CD4-positive, alpha-beta T cell treated with Interleukin-4 for 1 hour (primary cell): ENCODE measurements at regions not wholly inside any gene's neighbourhood (a gene's known extent, or its start where the extent isn't known, plus 50 kb on each side); places are given as distances from the start of the nearest gene placed in this dataset.
"Not testable (repeated sequence)": the region's sequence is repeated elsewhere in the genome, so short reads cannot be mapped to it uniquely, and the experiment has no call there.

Source experiments
- DNase-seq, 2 donors: peaks; one replicate each; pipeline ENCODE4 v3.0.0-alpha.2; 2020 to 2022

GRCh38 chr21:17386498-17386897 lies 126.3 kb upstream of the CXADR start:
- DNase-seq = no peak

- peak in 1 of 2 donors; percentile 68 for DNase-seq
Measured at GRCh38 chr21:17387030-17387617, 125.7 kb upstream of the CXADR start.

DNA sequence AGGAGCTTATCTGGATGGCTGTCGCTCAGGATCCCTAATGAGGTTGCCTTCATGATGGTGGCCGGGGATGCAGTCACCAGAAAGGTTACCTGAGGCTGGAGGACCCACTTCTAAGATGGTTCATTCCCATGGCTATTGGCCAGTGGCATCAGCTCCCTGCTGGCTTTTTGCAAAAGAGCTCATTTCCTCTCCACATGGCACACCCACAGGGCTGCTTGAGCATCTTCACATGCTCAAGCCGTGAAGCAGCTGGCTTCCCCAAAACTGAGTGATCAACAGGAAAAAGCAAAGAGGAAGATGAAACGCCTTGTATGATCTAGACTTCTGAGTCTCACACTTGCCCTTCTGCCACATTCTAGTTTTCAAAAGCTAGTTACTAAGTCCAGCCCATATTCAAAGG lies 124.6 kb upstream of the CXADR start:
- DNase-seq = no peak

- DNase-seq = no peak
Measured at GRCh38 chr21:17389311-17389710, 123.5 kb upstream of the CXADR start.

- no peak for DNase-seq
Measured at GRCh38 chr21:17390569-17390968, 122.3 kb upstream of the CXADR start.

- no peak for DNase-seq
Measured at GRCh38 chr21:17391811-17392340, 121.0 kb upstream of the CXADR start.

GRCh38 chr21:17393413-17393812 lies 119.4 kb upstream of the CXADR start:
- DNase-seq = no peak

GRCh38 chr21:17396948-17397347 lies 115.9 kb upstream of the CXADR start:
- DNase-seq = no peak

DNA sequence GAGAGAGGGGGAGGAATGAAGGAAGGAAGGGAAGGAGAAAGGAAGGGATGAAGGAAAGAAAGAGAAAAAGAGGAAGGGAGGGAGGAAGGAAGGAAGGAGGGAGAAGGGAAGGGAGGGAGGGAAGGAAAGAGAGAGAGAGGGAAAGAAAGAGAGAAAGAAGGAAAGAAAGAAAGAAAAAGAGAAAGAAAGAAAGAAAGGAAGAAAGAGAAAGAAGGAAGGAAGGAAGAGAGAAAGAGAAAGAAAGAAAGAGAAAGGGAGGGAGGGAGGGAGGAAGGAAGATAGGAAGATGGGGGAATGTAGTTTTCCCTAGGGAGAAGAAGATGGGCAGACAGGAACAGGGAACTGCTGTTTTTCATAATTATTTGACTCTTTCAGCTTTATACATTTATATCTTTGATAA lies 115.1 kb upstream of the CXADR start:
- no peak for DNase-seq

DNA sequence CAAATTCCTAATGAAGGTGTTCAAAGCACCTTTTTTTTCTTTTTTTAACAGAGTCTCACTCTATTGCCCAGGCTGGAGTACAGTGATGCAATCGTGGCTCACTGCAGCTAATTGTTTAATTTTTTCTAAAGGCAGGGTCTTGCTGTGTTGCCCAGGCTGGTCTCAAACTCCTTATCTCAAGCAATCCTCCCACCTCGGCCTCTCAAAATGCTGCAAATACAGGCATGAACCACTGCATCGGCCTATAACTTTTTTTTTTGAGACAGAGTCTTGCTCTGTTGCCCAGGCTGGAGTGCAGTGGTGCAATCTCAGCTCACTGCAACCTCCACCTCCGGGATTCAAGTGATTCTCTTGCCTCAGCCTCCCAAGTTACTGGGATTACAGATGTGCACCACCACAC lies 113.9 kb upstream of the CXADR start:
- DNase-seq = not testable (repeated sequence)

GRCh38 chr21:17402937-17403336 lies 109.9 kb upstream of the CXADR start:
- no peak for DNase-seq

GRCh38 chr21:17406202-17406601 lies 106.6 kb upstream of the CXADR start:
- no peak for DNase-seq

DNA sequence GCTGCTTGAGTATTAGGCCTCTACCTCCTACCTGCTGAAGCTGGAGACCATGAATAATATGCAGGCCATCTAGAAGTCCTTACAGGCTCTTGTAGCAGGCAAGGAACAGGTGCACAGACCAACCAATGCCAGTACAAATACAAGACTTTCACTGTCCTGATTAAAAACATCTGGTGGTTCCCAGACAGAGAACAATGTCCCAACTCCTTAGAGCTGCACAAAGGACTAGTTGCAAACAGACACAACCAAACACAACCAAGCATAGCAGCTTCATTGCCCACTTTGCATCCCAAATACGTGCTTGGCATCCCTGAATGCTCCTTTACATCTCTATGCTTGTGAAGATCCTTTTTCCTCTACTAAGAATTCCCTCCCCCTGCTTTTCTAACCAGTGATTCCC lies 98.1 kb upstream of the CXADR start:
- no peak for DNase-seq

GRCh38 chr21:17416139-17416538 lies 96.7 kb upstream of the CXADR start:
- no peak for DNase-seq

- DNase-seq = no peak
Measured at GRCh38 chr21:17422931-17423330, 89.9 kb upstream of the CXADR start.

GRCh38 chr21:17427157-17427556 lies 85.7 kb upstream of the CXADR start:
- DNase-seq = no peak

GRCh38 chr21:17427831-17428483 lies 84.9 kb upstream of the CXADR start:
- DNase-seq = no peak

DNA sequence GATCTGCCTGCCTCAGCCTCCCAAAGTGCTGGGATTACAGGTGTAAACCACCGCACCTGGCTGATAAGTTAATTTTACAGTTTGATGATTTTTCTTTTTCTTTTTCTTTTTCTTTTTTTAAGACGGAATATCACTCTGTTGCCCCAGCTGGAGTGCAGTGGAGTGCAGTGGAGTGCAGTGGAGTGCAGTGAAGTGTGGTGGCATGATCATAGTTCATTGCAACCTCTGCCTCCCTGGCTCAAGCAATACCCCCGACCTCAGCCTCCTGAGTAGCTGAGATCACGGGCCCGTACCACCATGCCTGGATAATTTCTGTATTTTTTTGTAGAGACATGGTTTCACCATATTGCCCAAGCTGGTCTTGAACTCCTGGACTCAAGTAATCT lies 84.4 kb upstream of the CXADR start:
- DNase-seq = no peak

GRCh38 chr21:17428980-17429379 lies 83.9 kb upstream of the CXADR start:
- no peak for DNase-seq

DNA sequence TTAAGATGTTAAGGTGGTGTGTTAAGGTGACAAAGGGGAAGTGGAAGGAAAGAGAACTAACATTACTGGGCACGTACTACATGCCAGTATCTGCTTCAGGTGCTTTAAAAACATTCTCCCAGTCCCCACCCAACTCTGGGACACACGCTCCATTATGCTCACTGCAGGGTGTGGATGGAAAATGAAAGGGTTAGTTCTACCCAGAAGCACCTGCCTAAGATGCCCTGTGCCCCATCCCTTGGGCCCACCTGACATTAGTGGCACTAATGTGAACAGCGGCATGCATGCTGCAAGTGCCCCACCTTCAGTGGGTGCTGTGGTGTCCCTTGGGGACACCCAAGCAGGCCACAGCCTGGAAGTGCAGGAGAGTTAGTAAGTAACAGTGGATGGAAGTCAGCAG lies 82.9 kb upstream of the CXADR start:
- DNase-seq = no peak

DNA sequence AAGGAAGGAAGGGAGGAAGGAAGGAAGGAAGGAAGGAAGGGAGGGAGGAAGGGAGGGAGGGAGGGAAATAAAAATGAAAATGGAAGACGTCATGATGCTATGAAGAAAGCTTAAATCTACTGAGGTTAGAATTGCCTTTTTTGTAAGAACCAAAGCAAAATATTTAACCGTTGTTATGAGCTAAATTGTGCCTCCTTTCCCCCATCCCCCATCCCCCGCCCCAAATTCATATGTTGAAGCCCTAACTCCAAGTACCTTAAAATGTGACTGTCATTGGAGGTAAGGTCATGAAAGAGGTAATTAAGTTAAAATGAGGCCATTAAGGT lies 80.1 kb upstream of the CXADR start:
- DNase-seq = no peak

GRCh38 chr21:17433730-17434129 lies 79.1 kb upstream of the CXADR start:
- no peak for DNase-seq

GRCh38 chr21:17435565-17436543 lies 77.0 kb upstream of the CXADR start:
- no peak for DNase-seq

DNA sequence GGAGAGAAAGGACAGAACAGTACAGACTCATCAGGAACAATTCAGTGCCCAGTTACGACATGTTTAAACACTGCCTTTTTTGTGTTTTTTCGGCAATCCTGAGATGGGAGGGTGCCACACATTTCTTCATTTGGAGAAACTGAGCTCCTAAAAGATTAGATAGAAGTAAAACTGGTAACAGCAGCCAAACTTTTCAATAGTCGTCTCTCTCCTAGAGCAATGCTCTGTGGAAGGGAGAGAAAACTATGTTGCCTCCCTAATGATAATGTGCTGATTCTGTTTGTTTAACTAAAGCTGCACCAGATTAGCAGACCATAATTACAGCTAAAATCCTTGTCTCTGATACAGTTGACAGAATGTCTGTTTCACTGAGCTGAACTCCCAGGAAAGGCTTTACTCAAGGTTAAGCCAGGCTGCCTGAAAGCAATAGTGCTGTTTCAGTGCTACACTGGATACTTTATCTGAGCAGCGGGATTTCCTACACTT lies 76.2 kb upstream of the CXADR start:
- DNase-seq = no peak
